HG03575 (cell line): ENCODE measurements at regions not wholly inside any gene's neighbourhood (a gene's known extent, or its start where the extent isn't known, plus 50 kb on each side); places are given as distances from the start of the nearest gene placed in this dataset.
"Not testable (repeated sequence)": the region's sequence is repeated elsewhere in the genome, so short reads cannot be mapped to it uniquely, and the experiment has no call there.

Experiments used
- ATAC-seq: cut with Tn5 transposase; IDR thresholded peaks from one replicate; pipeline ENCODE4 v1.9.1; 2021; ENCODE audit not compliant: unreplicated experiment, insufficient number of reproducible peaks, low FRiP score; ENCODE audit errors: extremely low read depth

DNA sequence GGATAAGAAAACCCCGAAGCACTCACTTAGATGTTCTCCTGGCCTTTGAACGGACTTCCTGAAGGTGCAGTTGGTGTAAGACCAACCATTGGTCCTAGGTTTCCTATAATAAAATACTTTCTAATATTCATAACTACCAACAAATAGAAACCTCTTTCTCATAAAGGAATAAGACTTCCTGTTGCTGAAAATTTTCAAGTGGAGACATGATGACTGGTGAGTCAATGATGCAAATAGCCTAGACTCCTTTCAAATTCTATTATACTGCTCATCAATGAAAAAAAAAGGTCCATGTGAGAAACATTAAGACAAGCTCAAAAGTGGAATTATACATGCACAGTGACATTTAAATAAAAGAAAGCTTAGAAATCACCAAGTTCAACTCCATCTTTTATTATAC lies 862.8 kb downstream of the FAM181B start:
- ATAC-seq = no peak

DNA sequence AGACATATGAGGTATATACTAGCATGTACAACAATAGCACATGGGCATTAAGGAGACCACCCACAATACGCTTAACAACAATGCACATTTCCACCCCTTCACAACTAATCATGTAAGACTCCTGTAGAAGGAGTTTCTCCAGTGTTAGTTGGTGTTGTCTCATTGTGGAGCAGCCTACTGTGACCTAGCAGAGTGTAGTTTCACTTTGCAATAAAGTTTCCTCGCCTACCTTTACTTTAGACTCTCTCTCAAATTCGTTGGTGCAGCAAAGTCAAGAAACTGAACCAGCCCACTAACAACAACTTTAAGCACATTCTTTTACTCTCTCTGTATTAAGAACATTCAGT lies 863.6 kb downstream of the FAM181B start:
- peak; percentile 36 for ATAC-seq

DNA sequence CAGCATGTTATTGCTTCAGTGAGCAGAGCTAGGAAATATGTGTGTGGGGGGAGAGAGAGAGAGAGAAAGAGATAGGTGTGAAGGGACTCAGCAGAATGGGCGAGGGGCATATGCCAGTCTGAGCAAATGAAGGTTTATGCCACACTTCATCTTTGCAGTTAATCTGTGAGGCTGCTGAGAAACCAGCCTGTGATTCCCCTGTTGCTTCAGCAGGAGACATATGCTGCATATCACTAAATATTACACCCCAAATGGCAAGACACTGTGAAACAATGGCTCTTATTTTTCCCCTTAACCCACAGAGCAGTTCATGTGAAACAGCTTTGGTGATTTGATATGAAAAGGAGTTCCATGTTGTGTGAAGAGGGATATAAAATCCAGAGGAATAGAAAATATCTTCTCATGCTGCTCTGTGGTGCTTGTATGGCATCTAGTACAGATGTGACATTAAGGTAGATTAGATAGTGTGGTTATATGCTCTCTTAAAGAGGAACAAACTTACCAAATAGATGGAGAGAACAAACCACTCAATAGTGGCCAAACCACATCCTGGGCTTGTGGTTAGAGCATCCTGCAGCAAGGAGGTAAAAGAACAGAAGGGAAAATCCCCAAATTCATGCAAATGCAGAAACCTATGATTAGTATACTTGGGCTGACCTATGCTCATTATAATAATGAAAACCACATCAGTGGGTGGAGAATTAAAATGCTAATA lies 864.2 kb downstream of the FAM181B start:
- peak; percentile 97 for ATAC-seq

- ATAC-seq = no peak
Observed at GRCh38 chr11:81866896-81867295, 866.8 kb downstream of the FAM181B start.

DNA sequence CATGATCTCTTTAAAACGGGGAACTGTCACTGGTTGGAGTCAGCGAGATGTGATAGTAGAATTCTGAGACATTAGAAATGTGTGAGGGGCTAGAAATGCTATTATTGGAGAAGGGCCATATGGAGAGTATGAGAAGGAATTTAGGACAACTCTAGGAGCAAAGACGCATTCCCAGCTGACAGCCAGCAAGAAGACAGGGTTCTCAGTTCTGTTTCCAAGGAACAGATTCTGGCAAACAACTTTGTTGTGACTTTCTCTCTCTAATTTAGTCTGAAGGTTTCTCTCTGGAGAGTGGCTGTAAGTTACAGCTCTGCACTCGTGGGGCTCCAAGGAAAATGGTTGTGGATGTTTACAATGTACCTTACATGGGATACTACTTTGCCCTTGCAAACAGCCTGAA lies 876.3 kb downstream of the FAM181B start:
- ATAC-seq = no peak

DNA sequence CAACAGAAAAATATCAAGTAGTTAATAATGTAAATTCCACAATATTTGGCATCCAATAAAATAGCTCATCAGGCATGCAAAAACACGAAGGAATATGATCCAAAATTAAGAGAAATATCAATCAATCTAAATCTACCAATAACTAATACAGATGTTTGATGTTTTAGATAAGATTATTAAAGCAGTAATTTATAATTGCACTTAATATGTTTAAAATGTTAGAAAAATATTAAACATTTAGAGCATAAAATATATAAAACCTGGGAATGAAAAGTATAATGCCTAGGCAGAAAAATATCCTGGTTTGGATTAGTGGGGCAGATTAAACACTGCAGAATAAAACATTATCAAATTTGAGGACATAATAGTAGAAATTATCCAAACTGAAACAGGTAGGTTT lies 879.9 kb downstream of the FAM181B start:
- ATAC-seq = no peak

DNA sequence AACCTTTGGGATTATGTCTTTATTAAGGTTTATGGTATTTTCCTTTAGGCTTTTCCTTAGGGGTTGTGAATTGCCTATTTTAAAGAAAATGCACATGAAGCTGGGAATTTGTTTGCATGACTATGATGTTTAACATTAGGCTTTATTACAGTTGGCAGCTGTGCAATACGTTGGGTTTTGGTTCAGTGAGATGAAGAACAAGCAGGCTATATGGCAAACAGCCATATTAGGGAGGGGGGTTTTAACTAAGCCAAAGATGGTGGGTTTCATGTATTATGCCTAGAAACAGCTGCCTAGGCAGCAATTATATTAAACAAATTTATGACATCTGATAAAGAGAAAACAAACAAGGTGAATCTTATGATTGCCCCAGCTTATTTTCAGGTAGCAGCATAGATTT lies 880.8 kb downstream of the FAM181B start:
- no peak for ATAC-seq

DNA sequence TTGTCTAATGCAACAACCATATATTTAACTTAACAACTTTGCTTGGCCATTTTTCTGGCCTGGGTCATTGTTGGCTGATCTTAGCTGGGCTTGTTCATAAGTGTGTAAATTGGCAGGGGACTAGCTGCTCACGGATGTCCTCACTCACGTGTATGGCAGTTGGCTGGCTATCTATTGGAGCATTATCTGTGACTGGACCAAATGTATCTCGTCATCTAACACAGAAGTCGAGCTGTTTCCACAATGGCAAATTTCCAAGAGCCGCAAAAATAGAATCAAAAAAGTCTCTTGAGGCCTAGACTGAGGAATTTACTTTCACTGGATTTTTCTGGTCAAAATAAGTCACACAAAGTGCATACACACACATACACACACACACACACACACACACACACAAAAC lies 893.3 kb downstream of the FAM181B start:
- ATAC-seq = no peak

- ATAC-seq = no peak
Observed at GRCh38 chr11:81839976-81840375, 893.7 kb downstream of the FAM181B start.

GRCh38 chr11:81839016-81839415 lies 894.6 kb downstream of the FAM181B start:
- ATAC-seq = no peak

- ATAC-seq = no peak
Observed at GRCh38 chr11:81829976-81830375, 903.7 kb downstream of the FAM181B start.

DNA sequence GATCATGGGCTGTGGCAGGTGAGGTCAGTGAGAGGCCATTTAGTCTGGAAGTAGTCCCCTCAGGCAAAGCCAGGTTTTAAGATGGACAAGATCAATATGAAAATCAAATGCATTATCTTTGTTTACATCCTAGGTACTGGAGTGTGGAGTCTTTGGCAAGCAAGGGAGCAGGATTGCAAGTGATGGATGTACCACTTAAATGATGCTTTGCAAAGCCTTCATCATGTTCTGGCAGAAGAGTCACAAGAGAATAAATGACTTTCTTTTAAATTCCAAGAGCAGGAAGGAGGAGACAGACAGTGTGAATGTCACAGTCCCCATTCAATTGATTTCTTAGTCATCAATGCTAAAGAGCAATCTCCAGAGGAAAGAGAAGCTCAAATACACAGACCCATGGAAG lies 908.3 kb downstream of the FAM181B start:
- ATAC-seq = no peak

GRCh38 chr11:81819462-81819861 lies 914.2 kb downstream of the FAM181B start:
- ATAC-seq = no peak

- ATAC-seq = no peak
Observed at GRCh38 chr11:81804858-81805257, 928.8 kb downstream of the FAM181B start.

- ATAC-seq = no peak
Observed at GRCh38 chr11:81802591-81802990, 931.1 kb downstream of the FAM181B start.

GRCh38 chr11:81792416-81792815 lies 941.2 kb downstream of the FAM181B start:
- ATAC-seq = no peak

DNA sequence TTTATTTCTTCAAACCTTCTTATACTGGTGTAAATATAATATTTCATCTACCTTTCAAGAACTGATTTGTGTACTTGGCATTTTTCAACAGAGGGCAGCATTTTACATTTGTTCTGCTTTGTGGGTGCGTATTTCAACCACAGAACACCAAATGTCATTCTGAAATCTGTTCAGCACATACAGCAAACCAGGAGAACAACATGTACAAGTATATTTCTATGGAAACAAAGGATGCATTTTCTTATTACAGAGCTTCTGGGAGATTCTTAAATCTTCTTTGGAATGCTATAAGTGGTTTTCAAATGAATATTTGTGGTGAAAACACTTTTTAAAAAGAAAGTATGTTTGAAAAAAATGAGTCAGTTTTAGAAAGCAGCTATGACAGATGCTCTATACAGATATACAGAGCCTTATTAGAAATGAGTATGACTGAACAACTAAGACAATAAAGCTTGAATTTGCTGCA lies 946.0 kb downstream of the FAM181B start:
- no peak for ATAC-seq

GRCh38 chr11:81772166-81772565 lies 961.5 kb downstream of the FAM181B start:
- no peak for ATAC-seq

GRCh38 chr11:81769906-81770305 lies 963.8 kb downstream of the FAM181B start:
- not testable (repeated sequence) for ATAC-seq

DNA sequence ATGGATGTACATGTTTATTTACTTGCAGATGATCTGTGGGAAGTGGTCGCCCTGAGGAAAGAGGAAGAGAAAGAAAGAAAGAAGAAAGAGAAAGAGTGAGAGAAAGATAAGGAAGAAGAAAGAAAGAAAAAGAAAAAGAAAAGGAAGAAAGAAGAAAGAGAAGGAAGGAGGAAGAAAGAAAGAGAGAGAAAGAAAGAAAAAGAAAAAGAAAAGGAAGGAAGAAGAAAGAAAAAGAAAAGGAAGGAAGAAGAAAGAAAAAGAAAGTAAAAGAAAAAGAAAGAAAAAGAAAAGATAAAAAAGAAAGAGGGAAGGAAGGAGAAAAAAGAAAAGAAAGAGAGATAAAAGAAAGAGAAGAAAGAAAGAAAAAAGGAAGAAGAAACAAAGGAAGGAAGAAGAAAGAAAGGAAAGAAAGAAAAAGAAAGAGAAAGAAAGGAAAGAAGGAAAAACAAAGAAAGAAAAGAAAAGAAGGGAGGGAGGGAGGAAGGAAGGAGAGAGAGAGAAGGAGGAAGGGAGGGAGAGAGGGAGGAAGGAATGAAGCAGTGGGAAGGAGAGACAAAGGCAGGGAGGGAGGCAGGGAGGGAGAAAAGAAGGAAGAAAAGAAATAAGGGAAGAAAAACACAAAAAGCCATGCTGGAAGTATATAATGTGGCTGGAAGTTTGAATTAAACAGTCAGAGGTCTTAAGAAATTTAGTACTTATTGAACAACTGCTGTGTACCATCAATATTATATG lies 976.6 kb downstream of the FAM181B start:
- ATAC-seq = no peak

GRCh38 chr11:81749245-81749644 lies 984.4 kb downstream of the FAM181B start:
- no peak for ATAC-seq
